ENCODE measurements at regions not wholly inside any gene's neighbourhood (a gene's known extent, or its start where the extent isn't known, plus 50 kb on each side); places are given as distances from the start of the nearest gene placed in this dataset.

GRCh38 chr20:43379239-43379917 is 78.3 kb upstream of the SRSF6 start:
- DNase-seq (ENCODE audit: extremely low spot score, unreplicated experiment): peak; percentile 70
- no peaks in the 10 kb centered on the region for H3K27me3 Mint-ChIP-seq (ENCODE audit: unreplicated experiment)
- no peak overlapping the region for H3K4me3 Mint-ChIP-seq (ENCODE audit: unreplicated experiment)
- H3K36me3 Mint-ChIP-seq (ENCODE audit: unreplicated experiment): no peaks in the 10 kb centered on the region
- H3K27ac Mint-ChIP-seq (ENCODE audit: unreplicated experiment): no peak overlapping the region
- H3K4me1 Mint-ChIP-seq (ENCODE audit: unreplicated experiment): no peaks in the 10 kb centered on the region
- H3K9me3 Mint-ChIP-seq (ENCODE audit: unreplicated experiment): peaks cover 6% of the 10 kb centered on the region
- TF ChIP-seq CTCF (IDR thresholded peaks at IDR 0.05): no peak

- H3K4me3 Mint-ChIP-seq (ENCODE audit: unreplicated experiment): no peak overlapping the region
- no peaks in the 10 kb centered on the region for H3K4me1 Mint-ChIP-seq (ENCODE audit: unreplicated experiment)
- no peaks in the 10 kb centered on the region for H3K36me3 Mint-ChIP-seq (ENCODE audit: unreplicated experiment)
These were observed 80.9 kb upstream of the SRSF6 start for GRCh38 chr20:43376831-43377230.

GRCh38 chr20:43375591-43375990 is 82.1 kb upstream of the SRSF6 start:
- no peak for DNase-seq (ENCODE audit: extremely low spot score, unreplicated experiment)
- no peaks in the 10 kb centered on the region for H3K27me3 Mint-ChIP-seq (ENCODE audit: unreplicated experiment)
- no peak for TF ChIP-seq CTCF (IDR thresholded peaks at IDR 0.05)
- peaks cover 6% of the 10 kb centered on the region for H3K9me3 Mint-ChIP-seq (ENCODE audit: unreplicated experiment)
- no peak overlapping the region for H3K27ac Mint-ChIP-seq (ENCODE audit: unreplicated experiment)
- no peak overlapping the region for H3K4me3 Mint-ChIP-seq (ENCODE audit: unreplicated experiment)
- H3K4me1 Mint-ChIP-seq (ENCODE audit: unreplicated experiment): no peaks in the 10 kb centered on the region
- no peaks in the 10 kb centered on the region for H3K36me3 Mint-ChIP-seq (ENCODE audit: unreplicated experiment)

More at GRCh38 chr20:43376831-43377230, 80.9 kb upstream of the SRSF6 start:
- no peak overlapping the region for H3K27ac Mint-ChIP-seq (ENCODE audit: unreplicated experiment)
- no peak for DNase-seq (ENCODE audit: extremely low spot score, unreplicated experiment)
- peaks cover 6% of the 10 kb centered on the region for H3K9me3 Mint-ChIP-seq (ENCODE audit: unreplicated experiment)
- no peak for TF ChIP-seq CTCF (IDR thresholded peaks at IDR 0.05)
- no peaks in the 10 kb centered on the region for H3K27me3 Mint-ChIP-seq (ENCODE audit: unreplicated experiment)

- no peak overlapping the region for H3K27ac Mint-ChIP-seq (ENCODE audit: unreplicated experiment)
- H3K27me3 Mint-ChIP-seq (ENCODE audit: unreplicated experiment): no peaks in the 10 kb centered on the region
- H3K36me3 Mint-ChIP-seq (ENCODE audit: unreplicated experiment): no peaks in the 10 kb centered on the region
- H3K4me3 Mint-ChIP-seq (ENCODE audit: unreplicated experiment): no peak overlapping the region
- H3K9me3 Mint-ChIP-seq (ENCODE audit: unreplicated experiment): no peaks in the 10 kb centered on the region
- TF ChIP-seq CTCF (IDR thresholded peaks at IDR 0.05): no peak
- no peak for DNase-seq (ENCODE audit: extremely low spot score, unreplicated experiment)
- no peaks in the 10 kb centered on the region for H3K4me1 Mint-ChIP-seq (ENCODE audit: unreplicated experiment)
These were observed 85.6 kb upstream of the SRSF6 start for GRCh38 chr20:43372051-43372450.

- H3K27me3 Mint-ChIP-seq (ENCODE audit: unreplicated experiment): no peaks in the 10 kb centered on the region
- TF ChIP-seq CTCF (IDR thresholded peaks at IDR 0.05): no peak
- H3K4me1 Mint-ChIP-seq (ENCODE audit: unreplicated experiment): no peaks in the 10 kb centered on the region
These were observed 92.0 kb upstream of the SRSF6 start for GRCh38 chr20:43365691-43366090.

More at GRCh38 chr20:43365691-43366090, 92.0 kb upstream of the SRSF6 start:
- no peak overlapping the region for H3K4me3 Mint-ChIP-seq (ENCODE audit: unreplicated experiment)
- DNase-seq (ENCODE audit: extremely low spot score, unreplicated experiment): no peak
- H3K36me3 Mint-ChIP-seq (ENCODE audit: unreplicated experiment): no peaks in the 10 kb centered on the region
- no peak overlapping the region for H3K27ac Mint-ChIP-seq (ENCODE audit: unreplicated experiment)
- H3K9me3 Mint-ChIP-seq (ENCODE audit: unreplicated experiment): peaks cover 4% of the 10 kb centered on the region

Measured in osteocyte (in vitro differentiated cells).